Neural progenitor cell (in vitro differentiated cells): ENCODE measurements at regions not wholly inside any gene's neighbourhood (a gene's known extent, or its start where the extent isn't known, plus 50 kb on each side); places are given as distances from the start of the nearest gene placed in this dataset.

Experiments used
- DNase-seq: peaks from one replicate; pipeline ENCODE4 v3.0.0-alpha.2; 2016; ENCODE audit warnings: low spot score
- H2AFZ ChIP-seq: fragments of 200-600 bp; sonication (generic); replicated peaks from 2 replicates; pipeline ENCODE4 v1.6.1; 2016; ENCODE audit warnings: antibody characterized with exemption
- H3F3A ChIP-seq: fragments of 200-600 bp; sonication (generic); 2 replicates; pipeline ENCODE4 v1.6.1; 2016; ENCODE audit warnings: antibody characterized with exemption, low read depth
- H3K27ac ChIP-seq: fragments of 200-600 bp; sonication (generic); 2 replicates; pipeline ENCODE4 v1.5.1; 2016; ENCODE audit warnings: mild to moderate bottlenecking
- H3K27me3 ChIP-seq: fragments of 200-600 bp; sonication (generic); 2 replicates; pipeline ENCODE4 v1.6.1; 2016; ENCODE audit warnings: mild to moderate bottlenecking, moderate library complexity
- H3K36me3 ChIP-seq: fragments of 200-600 bp; sonication (generic); 2 replicates; pipeline ENCODE4 v1.5.1; 2016
- H3K4me1 ChIP-seq: fragments of 200-600 bp; sonication (generic); 2 replicates; pipeline ENCODE4 v1.6.1; 2016; ENCODE audit warnings: mixed run types
- H3K4me2 ChIP-seq: fragments of 200-600 bp; sonication (generic); 2 replicates; pipeline ENCODE4 v1.6.1; 2016
- H3K4me3 ChIP-seq: fragments of 200-600 bp; sonication (generic); 2 replicates; pipeline ENCODE4 v1.5.1; 2016
- H3K79me2 ChIP-seq: fragments of 200-600 bp; sonication (generic); 2 replicates; pipeline ENCODE4 v1.6.1; 2016; ENCODE audit warnings: low read depth
- H3K9ac ChIP-seq: fragments of 200-600 bp; sonication (generic); 2 replicates; pipeline ENCODE4 v1.6.1; 2016
- H3K9me3 ChIP-seq: fragments of 200-600 bp; sonication (generic); 2 replicates; pipeline ENCODE4 v1.5.1; 2016; ENCODE audit warnings: low read depth
- H4K20me1 ChIP-seq: fragments of 200-600 bp; sonication (generic); 2 replicates; pipeline ENCODE4 v1.6.1; 2016; ENCODE audit warnings: low read depth
- H3K27ac Mint-ChIP-seq: 3 replicates; pipeline ENCODE4 v1.8.0; 2021; ENCODE audit warnings: mixed read lengths
- H3K27me3 Mint-ChIP-seq: 2 replicates; pipeline ENCODE4 v1.8.0; 2022; ENCODE audit warnings: low read depth, mild to moderate bottlenecking, inconsistent platforms, moderate library complexity, mixed read lengths; ENCODE audit not compliant: insufficient read depth
- H3K36me3 Mint-ChIP-seq: 3 replicates; pipeline ENCODE4 v1.8.0; 2021; ENCODE audit warnings: mixed read lengths
- H3K4me1 Mint-ChIP-seq: 3 replicates; pipeline ENCODE4 v1.8.0; 2021; ENCODE audit warnings: mixed read lengths
- H3K4me3 Mint-ChIP-seq: 3 replicates; pipeline ENCODE4 v1.8.0; 2021; ENCODE audit warnings: mild to moderate bottlenecking, moderate library complexity, mixed read lengths
- H3K9me3 Mint-ChIP-seq: 3 replicates; pipeline ENCODE4 v1.8.0; 2020; ENCODE audit warnings: mixed read lengths
- CTCF ChIP-seq: fragments of 200-600 bp; sonication (generic); IDR thresholded peaks from 2 replicates; pipeline ENCODE4 v1.5.1; 2017; ENCODE audit warnings: antibody characterized with exemption, mild to moderate bottlenecking
- EZH2 ChIP-seq: fragments of 200-600 bp; sonication (generic); IDR thresholded peaks from 2 replicates; pipeline ENCODE4 v1.6.1; 2017; ENCODE audit warnings: antibody characterized with exemption, mild to moderate bottlenecking, moderate library complexity
- EZH2phosphoT487 ChIP-seq: fragments of 200-600 bp; sonication (generic); IDR thresholded peaks from 2 replicates; pipeline ENCODE4 v1.6.1; 2017; ENCODE audit warnings: antibody characterized with exemption

- H3K9ac ChIP-seq, result no peak overlapping the region
- H3K4me2 ChIP-seq, result no peak overlapping the region
- no peaks in the 10 kb centered on the region for H4K20me1 ChIP-seq
- H3K4me3 Mint-ChIP-seq, result no peak overlapping the region
- no peak for DNase-seq
- no peaks in the 10 kb centered on the region for H3K9me3 Mint-ChIP-seq
- peaks cover 2% of the 10 kb centered on the region for H3K4me1 Mint-ChIP-seq
- H3K27me3 ChIP-seq, result no peaks in the 10 kb centered on the region
- H3K36me3 Mint-ChIP-seq, result no peaks in the 10 kb centered on the region
- H2AFZ ChIP-seq, result no peak overlapping the region
- no peaks in the 10 kb centered on the region for H3K36me3 ChIP-seq
- H3K4me1 ChIP-seq, result no peaks in the 10 kb centered on the region
- no peaks in the 10 kb centered on the region for H3K27me3 Mint-ChIP-seq
- no peaks in the 10 kb centered on the region for H3K79me2 ChIP-seq
- H3K9me3 ChIP-seq, result no peaks in the 10 kb centered on the region
- no peak overlapping the region for H3K27ac ChIP-seq
- H3K4me3 ChIP-seq, result no peak overlapping the region
- no peaks in the 10 kb centered on the region for H3F3A ChIP-seq
- no peak overlapping the region for H3K27ac Mint-ChIP-seq
- TF ChIP-seq EZH2, result no peak
- TF ChIP-seq EZH2phosphoT487, result no peak
Measured at GRCh38 chr3:24765399-24765798, 270.7 kb upstream of the THRB start.

GRCh38 chr3:24769918-24770317 is 275.3 kb upstream of the THRB start:
- TF ChIP-seq CTCF (no peak), EZH2 (no peak), EZH2phosphoT487 (no peak)
- Mint-ChIP-seq H3K9me3 (no peaks in the 10 kb centered on the region), H3K36me3 (no peaks in the 10 kb centered on the region), H3K27me3 (no peaks in the 10 kb centered on the region), H3K4me1 (peaks cover 9% of the 10 kb centered on the region), H3K27ac (no peak overlapping the region), H3K4me3 (no peak overlapping the region)
- Histone ChIP-seq H3K9me3 (no peaks in the 10 kb centered on the region), H2AFZ (no peak overlapping the region), H3K79me2 (no peaks in the 10 kb centered on the region), H3K4me3 (no peak overlapping the region), H3F3A (no peaks in the 10 kb centered on the region), H3K36me3 (no peaks in the 10 kb centered on the region), H3K27ac (no peak overlapping the region), H4K20me1 (no peaks in the 10 kb centered on the region), H3K9ac (no peak overlapping the region), H3K27me3 (no peaks in the 10 kb centered on the region), H3K4me1 (no peaks in the 10 kb centered on the region), H3K4me2 (no peak overlapping the region)
- DNase-seq, result no peak

- TF ChIP-seq EZH2phosphoT487 (no peak), EZH2 (no peak), CTCF (peak; percentile 93)
- H3K4me3 ChIP-seq, result no peak overlapping the region
- H3F3A ChIP-seq, result no peaks in the 10 kb centered on the region
- no peak overlapping the region for H3K4me2 ChIP-seq
- H3K27ac ChIP-seq, result no peak overlapping the region
- no peaks in the 10 kb centered on the region for H3K4me1 ChIP-seq
- H3K4me3 Mint-ChIP-seq, result no peak overlapping the region
- peaks cover 7% of the 10 kb centered on the region for H3K4me1 Mint-ChIP-seq
- H3K36me3 ChIP-seq, result no peaks in the 10 kb centered on the region
- no peaks in the 10 kb centered on the region for H3K36me3 Mint-ChIP-seq
- no peak overlapping the region for H3K9ac ChIP-seq
- peak; percentile 85 for DNase-seq
- H3K27me3 ChIP-seq, result no peaks in the 10 kb centered on the region
- no peaks in the 10 kb centered on the region for H3K9me3 ChIP-seq
- no peak overlapping the region for H2AFZ ChIP-seq
- H3K27me3 Mint-ChIP-seq, result no peaks in the 10 kb centered on the region
- no peaks in the 10 kb centered on the region for H4K20me1 ChIP-seq
- peaks cover 6% of the 10 kb centered on the region for H3K9me3 Mint-ChIP-seq
- H3K79me2 ChIP-seq, result no peaks in the 10 kb centered on the region
- H3K27ac Mint-ChIP-seq, result no peak overlapping the region
Measured at GRCh38 chr3:24773798-24774197, 279.1 kb upstream of the THRB start.

- Histone ChIP-seq H3K9ac (no peak overlapping the region), H2AFZ (no peak overlapping the region), H3K4me2 (no peak overlapping the region), H3K9me3 (peaks cover 13% of the 10 kb centered on the region), H3K27me3 (no peaks in the 10 kb centered on the region), H4K20me1 (no peaks in the 10 kb centered on the region), H3K4me3 (no peak overlapping the region), H3F3A (no peaks in the 10 kb centered on the region), H3K36me3 (no peaks in the 10 kb centered on the region), H3K27ac (no peak overlapping the region), H3K79me2 (no peaks in the 10 kb centered on the region), H3K4me1 (no peaks in the 10 kb centered on the region)
- Mint-ChIP-seq H3K4me1 (no peaks in the 10 kb centered on the region), H3K4me3 (no peak overlapping the region), H3K36me3 (no peaks in the 10 kb centered on the region), H3K27me3 (no peaks in the 10 kb centered on the region), H3K27ac (no peak overlapping the region), H3K9me3 (peaks cover 27% of the 10 kb centered on the region)
- DNase-seq, result no peak
- TF ChIP-seq EZH2phosphoT487, result no peak
- TF ChIP-seq EZH2, result no peak
- TF ChIP-seq CTCF, result no peak
Measured at GRCh38 chr3:24780991-24781390, 286.3 kb upstream of the THRB start.
